CD4-positive, CD25-positive, alpha-beta regulatory T cell (primary cell): ENCODE measurements at regions not wholly inside any gene's neighbourhood (a gene's known extent, or its start where the extent isn't known, plus 50 kb on each side); places are given as distances from the start of the nearest gene placed in this dataset.

ENCODE experiments used
- ATAC-seq, 2 donors: fragments of 150-1000 bp; cut with Tn5 transposase; one replicate each; pipeline ENCODE4 v1.10.0; 2021; ENCODE audit warnings: low read depth in 2 of 2, moderate number of reproducible peaks in 2 of 2, moderate library complexity in 1 of 2
- DNase-seq, 3 donors: peaks; one replicate each; pipeline versions ENCODE4 v3.0.0 to v3.0.0-alpha.2; 2012 to 2022; ENCODE audit warnings: mixed read lengths in 1 of 3
- H3K27ac ChIP-seq: one replicate; pipeline ENCODE4 v1.7.0; 2013; ENCODE audit warnings: mild to moderate bottlenecking, low read length; ENCODE audit not compliant: insufficient read depth, poor library complexity, severe bottlenecking
- H3K27me3 ChIP-seq: one replicate; pipeline ENCODE4 v1.7.0; 2013; ENCODE audit warnings: low read length; ENCODE audit not compliant: control insufficient read depth, insufficient read depth
- H3K36me3 ChIP-seq: one replicate; pipeline ENCODE4 v1.7.0; 2013; ENCODE audit warnings: mild to moderate bottlenecking, low read length, moderate library complexity; ENCODE audit not compliant: control insufficient read depth, insufficient read depth
- H3K4me1 ChIP-seq: 2 replicates; pipeline ENCODE4 v1.7.0; 2013; ENCODE audit warnings: mild to moderate bottlenecking, low read length; ENCODE audit not compliant: insufficient read depth, control insufficient read depth, poor library complexity, severe bottlenecking
- H3K4me3 ChIP-seq: one replicate; pipeline ENCODE4 v1.7.0; 2013; ENCODE audit warnings: low read depth, mild to moderate bottlenecking, low read length, moderate library complexity
- H3K9me3 ChIP-seq, 2 experiments: 1 replicate in 1 of 2; 2 replicates in 1 of 2; pipeline ENCODE4 v1.7.0; 2013; ENCODE audit warnings: low read length in 2 of 2, mild to moderate bottlenecking in 1 of 2, moderate library complexity in 1 of 2; ENCODE audit not compliant: control insufficient read depth in 2 of 2
- H3K27ac Mint-ChIP-seq, 3 donors: one replicate each; pipeline ENCODE4 v1.8.0; 2020 to 2022; ENCODE audit warnings: mild to moderate bottlenecking in 3 of 3, mixed read lengths in 3 of 3, moderate library complexity in 2 of 3
- H3K27me3 Mint-ChIP-seq: one replicate; pipeline ENCODE4 v1.8.0; 2022; ENCODE audit warnings: mild to moderate bottlenecking, mixed read lengths
- H3K36me3 Mint-ChIP-seq: one replicate; pipeline ENCODE4 v1.8.0; 2020; ENCODE audit warnings: mixed read lengths
- H3K4me1 Mint-ChIP-seq, 4 donors: one replicate each; pipeline ENCODE4 v1.8.0; 2020 to 2022; ENCODE audit warnings: mixed read lengths in 4 of 4, mild to moderate bottlenecking in 1 of 4
- H3K4me3 Mint-ChIP-seq, 4 donors: one replicate each; pipeline ENCODE4 v1.8.0; 2020 to 2022; ENCODE audit warnings: mild to moderate bottlenecking in 4 of 4, mixed read lengths in 4 of 4, moderate library complexity in 3 of 4
- H3K9me3 Mint-ChIP-seq, 7 donors: one replicate each; pipeline ENCODE4 v1.8.0; 2020 to 2022; ENCODE audit warnings: mixed read lengths in 7 of 7, mild to moderate bottlenecking in 3 of 7, moderate library complexity in 2 of 7

GRCh38 chr5:115435778-115436712, 108.5 kb downstream of the FEM1C start:
- Mint-ChIP-seq H3K4me3 (no peak overlapping the region), H3K27me3 (peaks cover 18% of the 10 kb centered on the region), H3K27ac (no peak overlapping the region), H3K9me3 (peaks cover 0 to 12% (median 4%) of the 10 kb centered on the region in 7 donors), H3K36me3 (peaks cover 4% of the 10 kb centered on the region), H3K4me1 (no peaks in the 10 kb centered on the region)
- Histone ChIP-seq H3K27ac (no peak overlapping the region), H3K36me3 (no peaks in the 10 kb centered on the region), H3K27me3 (peaks cover 2% of the 10 kb centered on the region), H3K9me3 (peaks cover 0 to 9% of the 10 kb centered on the region in 2 experiments), H3K4me3 (no peak overlapping the region), H3K4me1 (no peaks in the 10 kb centered on the region)
- ATAC-seq (no peak), DNase-seq (no peak)

GRCh38 chr5:115435065-115435777, 109.4 kb downstream of the FEM1C start:
- no peak overlapping the region for H3K4me3 ChIP-seq
- Mint-ChIP-seq H3K27ac (no peak overlapping the region), H3K27me3 (peaks cover 18% of the 10 kb centered on the region), H3K4me1 (no peaks in the 10 kb centered on the region), H3K36me3 (peaks cover 4% of the 10 kb centered on the region), H3K4me3 (no peak overlapping the region), H3K9me3 (peaks cover 0 to 12% (median 3%) of the 10 kb centered on the region in 7 donors)
- H3K27me3 ChIP-seq: peaks cover 2% of the 10 kb centered on the region
- H3K4me1 ChIP-seq: no peaks in the 10 kb centered on the region
- DNase-seq (no peak), ATAC-seq (no peak)
- no peaks in the 10 kb centered on the region for H3K36me3 ChIP-seq
- peaks cover 0 to 7% of the 10 kb centered on the region in 2 experiments for H3K9me3 ChIP-seq
- H3K27ac ChIP-seq: no peak overlapping the region

- ATAC-seq: no peak
- Mint-ChIP-seq H3K4me3 (no peak overlapping the region), H3K9me3 (peaks cover 0 to 6% (median 0%) of the 10 kb centered on the region in 7 donors), H3K4me1 (no peaks in the 10 kb centered on the region), H3K27me3 (peaks cover 14% of the 10 kb centered on the region), H3K27ac (no peak overlapping the region), H3K36me3 (peaks cover 4% of the 10 kb centered on the region)
- DNase-seq: no peak
- Histone ChIP-seq H3K4me1 (no peaks in the 10 kb centered on the region), H3K27me3 (peaks cover 2% of the 10 kb centered on the region), H3K9me3 (peaks cover 0 to under 1% of the 10 kb centered on the region in 2 experiments), H3K36me3 (no peaks in the 10 kb centered on the region), H3K27ac (no peak overlapping the region), H3K4me3 (no peak overlapping the region)
These were observed 110.7 kb downstream of the FEM1C start for GRCh38 chr5:115433918-115434317.

- Histone ChIP-seq H3K4me1 (no peaks in the 10 kb centered on the region), H3K36me3 (no peaks in the 10 kb centered on the region), H3K27ac (no peak overlapping the region), H3K9me3 (no peaks in the 10 kb centered on the region), H3K4me3 (no peak overlapping the region), H3K27me3 (peaks cover 2% of the 10 kb centered on the region)
- no peak for ATAC-seq
- Mint-ChIP-seq H3K27me3 (peaks cover 9% of the 10 kb centered on the region), H3K4me1 (no peaks in the 10 kb centered on the region), H3K36me3 (no peaks in the 10 kb centered on the region), H3K4me3 (no peak overlapping the region), H3K9me3 (peaks cover 0 to 4% (median 0%) of the 10 kb centered on the region in 7 donors), H3K27ac (no peak overlapping the region)
- DNase-seq: no peak
These were observed 111.9 kb downstream of the FEM1C start for GRCh38 chr5:115432691-115433090.

GRCh38 chr5:115431116-115431515, 113.5 kb downstream of the FEM1C start:
- H3K36me3 Mint-ChIP-seq: no peaks in the 10 kb centered on the region
- peaks cover 5% of the 10 kb centered on the region for H3K27me3 ChIP-seq
- peaks cover 9% of the 10 kb centered on the region for H3K27me3 Mint-ChIP-seq
- DNase-seq (no peak), ATAC-seq (no peak)
- no peaks in the 10 kb centered on the region for H3K9me3 Mint-ChIP-seq
- no peak overlapping the region for H3K27ac Mint-ChIP-seq
- H3K4me1 ChIP-seq: no peaks in the 10 kb centered on the region
- H3K4me1 Mint-ChIP-seq: no peaks in the 10 kb centered on the region
- H3K4me3 ChIP-seq: no peak overlapping the region
- no peaks in the 10 kb centered on the region for H3K9me3 ChIP-seq
- H3K27ac ChIP-seq: no peak overlapping the region
- H3K36me3 ChIP-seq: no peaks in the 10 kb centered on the region
- no peak overlapping the region for H3K4me3 Mint-ChIP-seq

GRCh38 chr5:115430374-115430773, 114.2 kb downstream of the FEM1C start:
- H3K27me3 ChIP-seq: peaks cover 5% of the 10 kb centered on the region
- DNase-seq (no peak), ATAC-seq (no peak)
- H3K27ac ChIP-seq: no peak overlapping the region
- Mint-ChIP-seq H3K9me3 (no peaks in the 10 kb centered on the region), H3K4me3 (no peak overlapping the region), H3K27me3 (peaks cover 8% of the 10 kb centered on the region), H3K36me3 (no peaks in the 10 kb centered on the region), H3K27ac (no peak overlapping the region), H3K4me1 (no peaks in the 10 kb centered on the region)
- H3K9me3 ChIP-seq: no peaks in the 10 kb centered on the region
- no peak overlapping the region for H3K4me3 ChIP-seq
- no peaks in the 10 kb centered on the region for H3K36me3 ChIP-seq
- no peaks in the 10 kb centered on the region for H3K4me1 ChIP-seq

GRCh38 chr5:115429345-115429940, 115.1 kb downstream of the FEM1C start:
- Histone ChIP-seq H3K36me3 (no peaks in the 10 kb centered on the region), H3K27me3 (peaks cover 5% of the 10 kb centered on the region), H3K4me3 (no peak overlapping the region), H3K4me1 (no peaks in the 10 kb centered on the region), H3K9me3 (no peaks in the 10 kb centered on the region), H3K27ac (no peak overlapping the region)
- H3K4me3 Mint-ChIP-seq: no peak overlapping the region
- DNase-seq (no peak), ATAC-seq (no peak)
- H3K4me1 Mint-ChIP-seq: no peaks in the 10 kb centered on the region
- H3K27me3 Mint-ChIP-seq: peaks cover 4% of the 10 kb centered on the region
- H3K36me3 Mint-ChIP-seq: no peaks in the 10 kb centered on the region
- H3K9me3 Mint-ChIP-seq: no peaks in the 10 kb centered on the region
- H3K27ac Mint-ChIP-seq: no peak overlapping the region
